Vagina (tissue), 2 donors: ENCODE measurements at regions not wholly inside any gene's neighbourhood (a gene's known extent, or its start where the extent isn't known, plus 50 kb on each side); places are given as distances from the start of the nearest gene placed in this dataset.

ENCODE experiments used
- CTCF ChIP-seq, 3 experiments: fragments of 450-650 bp in 2 of 3; fragments of 200-600 bp in 1 of 3; sonication (generic) in 1 of 3; IDR thresholded peaks; one replicate each; pipeline ENCODE4 v1.5.1; 2017 to 2019; ENCODE audit warnings: antibody characterized with exemption in 3 of 3, mild to moderate bottlenecking in 2 of 3, moderate library complexity in 2 of 3
- POLR2A ChIP-seq, 2 donors: fragments of 450-650 bp; IDR thresholded peaks; one replicate each; pipeline ENCODE4 v1.6.1; 2017; ENCODE audit warnings: antibody characterized with exemption in 2 of 2, mild to moderate bottlenecking in 2 of 2, moderate library complexity in 2 of 2

GRCh38 chr7:156102267-156102666 is 290.0 kb upstream of the SHH start:
- TF ChIP-seq CTCF (IDR thresholded peaks at IDR 0.05) (no peak), POLR2A (IDR thresholded peaks at IDR 0.05) (no peak)
